ENCODE measurements at regions not wholly inside any gene's neighbourhood (a gene's known extent, or its start where the extent isn't known, plus 50 kb on each side); places are given as distances from the start of the nearest gene placed in this dataset.

DNA sequence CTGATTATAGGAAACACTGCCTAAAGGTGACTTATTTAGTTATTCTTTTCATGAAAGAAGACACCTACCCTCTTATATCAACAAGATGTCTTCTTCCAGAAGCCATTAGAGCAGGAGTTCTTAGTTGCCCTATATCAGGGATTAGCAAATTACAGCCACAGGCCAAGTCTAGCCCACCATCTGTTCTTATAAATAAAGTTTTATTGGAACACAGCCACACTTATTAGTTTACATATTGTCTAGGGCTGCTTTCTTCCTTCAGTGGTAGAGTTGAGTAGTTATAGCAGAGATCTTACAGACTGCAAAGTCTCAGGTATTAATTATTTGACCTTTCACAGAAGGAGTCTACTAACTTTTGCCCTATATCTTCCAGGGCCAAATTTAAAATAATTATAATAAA lies 157.2 kb upstream of the NOCT start:
- no peak overlapping the region for H3K27ac Mint-ChIP-seq (ENCODE audit: unreplicated experiment)
- DNase-seq (ENCODE audit: extremely low spot score, unreplicated experiment): no peak
- peaks cover 7% of the 10 kb centered on the region for H3K27me3 Mint-ChIP-seq (ENCODE audit: unreplicated experiment)
- no peaks in the 10 kb centered on the region for H3K36me3 Mint-ChIP-seq (ENCODE audit: unreplicated experiment)
- no peak overlapping the region for H3K4me3 Mint-ChIP-seq (ENCODE audit: unreplicated experiment)
- TF ChIP-seq, protein P1, sequence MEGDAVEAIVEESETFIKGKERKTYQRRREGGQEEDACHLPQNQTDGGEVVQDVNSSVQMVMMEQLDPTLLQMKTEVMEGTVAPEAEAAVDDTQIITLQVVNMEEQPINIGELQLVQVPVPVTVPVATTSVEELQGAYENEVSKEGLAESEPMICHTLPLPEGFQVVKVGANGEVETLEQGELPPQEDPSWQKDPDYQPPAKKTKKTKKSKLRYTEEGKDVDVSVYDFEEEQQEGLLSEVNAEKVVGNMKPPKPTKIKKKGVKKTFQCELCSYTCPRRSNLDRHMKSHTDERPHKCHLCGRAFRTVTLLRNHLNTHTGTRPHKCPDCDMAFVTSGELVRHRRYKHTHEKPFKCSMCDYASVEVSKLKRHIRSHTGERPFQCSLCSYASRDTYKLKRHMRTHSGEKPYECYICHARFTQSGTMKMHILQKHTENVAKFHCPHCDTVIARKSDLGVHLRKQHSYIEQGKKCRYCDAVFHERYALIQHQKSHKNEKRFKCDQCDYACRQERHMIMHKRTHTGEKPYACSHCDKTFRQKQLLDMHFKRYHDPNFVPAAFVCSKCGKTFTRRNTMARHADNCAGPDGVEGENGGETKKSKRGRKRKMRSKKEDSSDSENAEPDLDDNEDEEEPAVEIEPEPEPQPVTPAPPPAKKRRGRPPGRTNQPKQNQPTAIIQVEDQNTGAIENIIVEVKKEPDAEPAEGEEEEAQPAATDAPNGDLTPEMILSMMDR (IDR thresholded peaks at IDR 0.05): no peak
- no peaks in the 10 kb centered on the region for H3K9me3 Mint-ChIP-seq (ENCODE audit: unreplicated experiment)
- H3K4me1 Mint-ChIP-seq (ENCODE audit: unreplicated experiment): peaks cover 9% of the 10 kb centered on the region

DNA sequence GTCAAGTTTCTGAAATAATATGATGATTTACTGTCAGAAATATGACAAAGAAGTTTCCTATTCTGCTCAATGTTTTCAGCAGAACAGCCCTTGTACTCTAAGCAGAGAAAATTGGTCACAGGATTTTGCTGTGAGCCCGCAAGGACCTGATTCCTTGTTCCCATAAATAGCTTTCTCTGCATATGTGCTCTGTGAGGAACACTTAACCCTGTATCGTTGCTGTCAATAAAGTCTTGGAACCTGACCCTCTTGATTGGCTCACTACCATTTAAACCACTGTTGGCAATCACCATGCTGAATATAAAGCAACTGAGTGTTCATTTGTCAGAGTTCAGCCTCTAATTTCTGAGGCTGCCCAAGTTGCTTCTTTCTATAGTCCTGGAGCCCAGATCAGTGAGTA lies 158.2 kb upstream of the NOCT start:
- H3K36me3 Mint-ChIP-seq (ENCODE audit: unreplicated experiment): no peaks in the 10 kb centered on the region
- no peak overlapping the region for H3K4me3 Mint-ChIP-seq (ENCODE audit: unreplicated experiment)
- H3K9me3 Mint-ChIP-seq (ENCODE audit: unreplicated experiment): no peaks in the 10 kb centered on the region
- H3K4me1 Mint-ChIP-seq (ENCODE audit: unreplicated experiment): peaks cover 9% of the 10 kb centered on the region
- peaks cover 14% of the 10 kb centered on the region for H3K27me3 Mint-ChIP-seq (ENCODE audit: unreplicated experiment)
- no peak for DNase-seq (ENCODE audit: extremely low spot score, unreplicated experiment)
- H3K27ac Mint-ChIP-seq (ENCODE audit: unreplicated experiment): no peak overlapping the region
- TF ChIP-seq, protein P1 (IDR thresholded peaks at IDR 0.05): no peak

DNA sequence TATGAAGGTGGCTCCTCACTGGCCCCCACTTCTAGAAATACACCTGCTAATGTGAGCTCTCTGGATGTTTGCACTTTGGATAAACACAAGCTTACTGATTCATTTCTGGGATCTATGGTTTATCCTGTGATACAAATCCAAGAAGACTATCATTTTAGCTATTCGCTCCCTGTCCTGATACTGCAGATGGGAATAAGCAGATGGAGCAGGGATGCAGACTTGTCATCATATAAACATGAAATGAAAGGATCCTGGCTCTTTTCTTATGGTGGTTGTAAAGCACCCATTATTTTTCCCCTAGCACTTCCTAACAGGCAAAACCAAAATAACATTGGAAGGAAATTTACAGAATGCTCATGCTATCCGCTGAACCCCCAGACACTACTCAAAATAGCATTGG lies 162.9 kb upstream of the NOCT start:
- H3K27me3 Mint-ChIP-seq (ENCODE audit: unreplicated experiment): peaks cover 28% of the 10 kb centered on the region
- TF ChIP-seq, protein P1 (IDR thresholded peaks at IDR 0.05): no peak
- no peak overlapping the region for H3K27ac Mint-ChIP-seq (ENCODE audit: unreplicated experiment)
- DNase-seq (ENCODE audit: extremely low spot score, unreplicated experiment): no peak
- H3K9me3 Mint-ChIP-seq (ENCODE audit: unreplicated experiment): no peaks in the 10 kb centered on the region
- peaks cover 6% of the 10 kb centered on the region for H3K4me1 Mint-ChIP-seq (ENCODE audit: unreplicated experiment)
- no peaks in the 10 kb centered on the region for H3K36me3 Mint-ChIP-seq (ENCODE audit: unreplicated experiment)
- no peak overlapping the region for H3K4me3 Mint-ChIP-seq (ENCODE audit: unreplicated experiment)

DNA sequence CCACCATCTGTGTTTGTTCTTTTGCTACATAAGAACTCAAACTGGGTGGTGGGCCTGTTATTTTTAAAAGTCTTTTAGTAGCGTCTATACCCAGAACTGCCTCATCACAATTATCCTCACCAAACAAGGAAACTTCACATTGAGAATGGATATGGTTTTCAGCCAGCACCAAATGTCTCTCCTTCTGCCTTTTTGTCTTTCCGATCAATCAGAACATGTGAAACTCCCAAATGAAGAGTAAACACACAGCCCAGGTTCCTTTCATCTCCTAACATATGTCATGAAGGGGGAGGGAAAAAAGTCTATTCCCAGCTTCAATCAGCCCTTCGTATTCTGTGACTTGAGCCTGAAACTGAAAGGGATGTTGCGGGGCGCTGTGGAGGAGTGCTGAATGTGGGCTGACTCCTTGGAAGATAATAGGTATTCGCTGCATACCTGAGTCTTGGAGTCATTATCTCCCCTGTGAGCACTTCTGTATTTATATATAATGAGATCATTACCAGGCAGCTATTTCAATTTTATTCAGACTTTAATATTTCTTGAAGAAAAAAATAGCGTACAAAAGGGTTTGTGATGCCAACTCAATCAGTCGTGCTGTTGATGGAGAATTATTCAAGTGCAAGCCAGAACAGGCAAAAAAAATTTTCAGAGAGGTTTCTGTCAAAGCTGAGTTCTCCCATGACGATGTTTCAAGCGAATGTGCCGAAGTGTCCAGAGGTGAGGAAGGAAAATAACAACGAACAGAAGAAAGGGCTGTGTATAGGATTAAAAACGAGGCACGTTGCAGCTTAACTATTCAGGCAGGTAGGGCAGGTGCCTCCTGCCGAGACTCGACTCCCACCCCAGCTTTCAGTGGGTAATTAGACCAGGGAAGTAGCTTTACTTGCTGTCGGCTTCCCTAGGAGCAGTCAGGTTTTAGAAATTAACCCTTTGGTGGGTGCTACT lies 163.9 kb upstream of the NOCT start:
- peaks cover 6% of the 10 kb centered on the region for H3K4me1 Mint-ChIP-seq (ENCODE audit: unreplicated experiment)
- TF ChIP-seq, protein P1 (IDR thresholded peaks at IDR 0.05): no peak
- H3K36me3 Mint-ChIP-seq (ENCODE audit: unreplicated experiment): no peaks in the 10 kb centered on the region
- H3K27ac Mint-ChIP-seq (ENCODE audit: unreplicated experiment): no peak overlapping the region
- no peaks in the 10 kb centered on the region for H3K9me3 Mint-ChIP-seq (ENCODE audit: unreplicated experiment)
- H3K4me3 Mint-ChIP-seq (ENCODE audit: unreplicated experiment): no peak overlapping the region
- H3K27me3 Mint-ChIP-seq (ENCODE audit: unreplicated experiment): peaks cover 34% of the 10 kb centered on the region
- DNase-seq (ENCODE audit: extremely low spot score, unreplicated experiment): no peak

DNA sequence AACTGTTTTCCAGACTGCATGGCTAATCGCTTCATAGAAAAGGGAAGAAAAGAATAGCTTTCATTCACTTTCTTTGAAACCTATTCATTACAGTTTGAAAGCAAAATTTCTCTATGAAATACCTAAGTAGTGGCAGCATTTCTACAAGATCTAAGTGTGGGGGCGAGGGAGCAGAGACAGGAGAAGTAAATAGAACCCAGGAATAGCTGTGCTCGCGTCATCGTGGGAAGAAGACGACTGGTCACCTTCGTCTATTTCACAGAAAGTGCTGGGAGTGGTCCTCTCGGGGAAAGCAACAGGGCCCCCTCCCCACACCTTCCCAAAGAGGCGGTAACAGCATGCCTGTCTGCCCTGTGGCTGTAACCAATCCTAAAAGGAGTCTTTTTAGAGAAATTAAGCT lies 169.9 kb upstream of the NOCT start:
- Mint-ChIP-seq H3K9me3 (ENCODE audit: unreplicated experiment) (no peaks in the 10 kb centered on the region), H3K27me3 (ENCODE audit: unreplicated experiment) (peaks cover 27% of the 10 kb centered on the region), H3K4me3 (ENCODE audit: unreplicated experiment) (no peak overlapping the region), H3K4me1 (ENCODE audit: unreplicated experiment) (no peaks in the 10 kb centered on the region), H3K36me3 (ENCODE audit: unreplicated experiment) (no peaks in the 10 kb centered on the region), H3K27ac (ENCODE audit: unreplicated experiment) (no peak overlapping the region)
- TF ChIP-seq, protein P1 (IDR thresholded peaks at IDR 0.05): no peak
- DNase-seq (ENCODE audit: extremely low spot score, unreplicated experiment): no peak
